Erythroblast (primary cell): ENCODE measurements at regions not wholly inside any gene's neighbourhood (a gene's known extent, or its start where the extent isn't known, plus 50 kb on each side); places are given as distances from the start of the nearest gene placed in this dataset.

Experiments used
- DNase-seq, 2 experiments: peaks; one replicate each; lab custom pipeline; 2025; lab: John Stamatoyannopoulos, UW
- GATA1 ChIP-seq: IDR thresholded peaks from 2 replicates; pipeline ENCODE4 v1.6.1; 2011; ENCODE audit warnings: low read depth, mild to moderate bottlenecking, control low read depth, low read length, moderate library complexity
- POLR2A ChIP-seq: IDR thresholded peaks from 2 replicates; pipeline ENCODE4 v1.6.1; 2011; ENCODE audit warnings: mild to moderate bottlenecking, low read length

DNA sequence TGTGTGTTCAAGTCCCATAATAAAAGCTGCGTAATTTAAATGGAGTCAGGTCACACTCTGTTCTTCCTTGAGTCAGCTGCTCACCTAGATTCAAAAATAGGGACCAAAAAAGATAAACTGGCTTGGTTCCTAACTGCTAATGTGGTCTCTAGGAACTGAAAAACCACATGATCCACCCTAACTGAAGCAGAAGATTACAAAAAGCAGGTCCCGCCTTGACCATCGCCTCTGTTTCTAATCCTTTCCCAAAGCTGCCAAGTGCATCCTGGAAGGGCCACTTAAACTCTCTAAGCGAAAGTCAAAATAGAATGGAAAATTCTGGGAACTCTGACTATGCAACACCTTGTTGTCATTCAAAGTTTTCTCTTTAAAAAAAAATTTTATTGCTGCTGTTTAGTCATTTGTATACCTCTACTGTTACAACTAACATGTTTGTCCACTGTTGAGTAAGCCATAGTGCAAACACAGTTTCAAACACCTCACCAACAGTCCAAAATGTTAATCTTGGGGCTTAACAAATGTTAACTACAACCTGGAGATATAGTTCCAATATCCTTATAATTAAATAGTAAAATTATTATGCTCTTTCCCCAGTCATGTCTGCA is 88.9 kb upstream of the THBS1 start:
- peak in 1 of 2 experiments; percentile 5 for DNase-seq
- no peak for TF ChIP-seq POLR2A
- TF ChIP-seq GATA1: no peak

DNA sequence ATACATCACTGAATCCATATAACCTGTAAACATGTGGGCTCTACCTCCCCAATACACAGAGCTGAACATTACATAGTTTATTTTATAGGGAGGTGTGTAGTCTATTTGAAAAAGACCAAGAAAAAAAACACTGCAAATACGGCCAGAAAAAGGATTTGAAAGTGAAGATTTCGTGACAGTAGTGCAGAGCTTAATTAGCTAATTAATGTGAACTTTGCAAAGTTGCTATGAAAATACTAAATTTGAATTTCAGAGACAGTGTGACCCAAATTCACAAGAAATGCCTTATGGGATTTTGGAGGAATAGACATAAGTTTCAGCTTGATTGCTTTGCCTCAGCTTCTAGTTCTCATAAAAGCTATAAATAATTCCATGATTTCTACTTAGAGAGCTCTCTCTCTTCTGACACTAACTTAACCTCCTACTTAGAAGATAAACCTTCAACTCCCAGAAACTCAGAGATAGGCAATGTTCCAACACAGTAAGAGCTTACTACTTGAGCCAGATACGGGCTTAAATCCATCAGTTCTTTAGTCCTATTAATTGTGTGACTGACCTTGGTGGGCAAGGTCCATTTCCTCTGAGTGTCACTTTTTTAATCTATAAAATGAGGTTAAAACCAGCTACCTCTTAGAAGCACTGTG is 87.3 kb upstream of the THBS1 start:
- TF ChIP-seq POLR2A (no peak), GATA1 (no peak)

DNA sequence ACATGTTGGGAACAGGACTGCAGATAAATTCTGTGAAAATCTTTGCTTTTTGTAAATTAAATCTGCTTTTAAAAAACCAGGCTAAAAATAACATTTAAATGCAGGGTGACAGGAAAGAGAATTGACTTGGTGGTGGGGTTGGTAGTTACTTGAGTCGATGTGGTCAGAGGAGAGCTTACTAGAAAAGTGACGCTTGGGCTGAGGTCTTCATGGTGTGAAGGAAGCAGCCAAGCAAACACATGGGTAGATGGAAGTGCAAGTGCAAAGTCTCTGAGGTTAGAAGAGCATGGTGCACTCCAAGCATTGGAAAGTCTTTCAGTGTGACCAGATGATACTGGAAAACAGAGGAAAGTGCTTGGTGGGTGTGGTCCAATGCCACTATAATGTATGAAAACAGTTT is 86.4 kb upstream of the THBS1 start:
- no peak for DNase-seq

More for the DNA sequence above, 87.3 kb upstream of the THBS1 start:
- peak in 1 of 2 experiments; percentile 28 for DNase-seq

DNA sequence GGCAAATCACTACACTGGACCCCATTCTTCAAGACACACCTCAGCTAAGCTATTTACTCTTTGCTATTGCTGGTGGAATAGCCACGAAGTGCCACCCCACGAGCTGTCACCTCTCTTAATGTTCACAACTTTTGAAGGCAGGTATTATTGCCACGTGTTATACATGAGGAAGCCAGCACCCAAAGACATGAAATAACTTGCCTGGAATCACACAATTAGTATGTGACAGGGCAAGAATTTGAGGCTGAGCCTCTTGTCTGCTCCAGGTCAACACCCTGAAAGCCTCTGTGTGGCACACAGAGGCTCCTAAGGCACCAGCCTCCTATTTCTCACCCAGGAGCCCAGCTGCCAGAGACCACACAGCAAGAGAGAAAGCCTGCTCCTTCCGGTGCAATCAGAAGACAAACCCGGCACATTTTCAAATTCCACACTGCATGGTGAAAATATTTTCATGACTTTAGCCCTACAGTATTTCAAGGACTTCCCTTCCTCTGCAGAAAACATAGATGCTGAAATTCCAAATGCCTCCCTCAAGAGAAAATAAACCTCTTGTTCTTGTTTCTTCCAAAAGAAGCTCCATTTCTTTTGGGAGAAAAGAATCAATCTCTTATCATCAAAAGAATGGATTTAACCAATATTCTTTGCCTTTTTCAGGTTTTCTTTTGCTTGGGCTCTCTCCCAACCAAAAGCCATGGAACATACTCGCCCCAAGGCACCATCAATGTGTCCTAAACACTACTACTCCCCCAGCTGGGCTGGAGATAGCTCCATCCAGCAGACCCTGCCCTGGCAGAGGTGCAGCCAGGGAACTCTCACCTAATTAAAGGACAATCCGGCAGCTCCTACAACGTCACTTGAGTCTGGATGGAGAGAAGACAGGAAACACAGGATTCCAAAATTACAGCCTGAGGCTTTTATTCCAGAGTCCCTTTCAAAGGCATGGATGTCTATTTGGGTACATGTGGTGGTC is 84.7 kb upstream of the THBS1 start:
- no peak for DNase-seq
- TF ChIP-seq GATA1 (no peak), POLR2A (no peak)

More for the DNA sequence above, 86.4 kb upstream of the THBS1 start:
- TF ChIP-seq POLR2A (no peak), GATA1 (no peak)

DNA sequence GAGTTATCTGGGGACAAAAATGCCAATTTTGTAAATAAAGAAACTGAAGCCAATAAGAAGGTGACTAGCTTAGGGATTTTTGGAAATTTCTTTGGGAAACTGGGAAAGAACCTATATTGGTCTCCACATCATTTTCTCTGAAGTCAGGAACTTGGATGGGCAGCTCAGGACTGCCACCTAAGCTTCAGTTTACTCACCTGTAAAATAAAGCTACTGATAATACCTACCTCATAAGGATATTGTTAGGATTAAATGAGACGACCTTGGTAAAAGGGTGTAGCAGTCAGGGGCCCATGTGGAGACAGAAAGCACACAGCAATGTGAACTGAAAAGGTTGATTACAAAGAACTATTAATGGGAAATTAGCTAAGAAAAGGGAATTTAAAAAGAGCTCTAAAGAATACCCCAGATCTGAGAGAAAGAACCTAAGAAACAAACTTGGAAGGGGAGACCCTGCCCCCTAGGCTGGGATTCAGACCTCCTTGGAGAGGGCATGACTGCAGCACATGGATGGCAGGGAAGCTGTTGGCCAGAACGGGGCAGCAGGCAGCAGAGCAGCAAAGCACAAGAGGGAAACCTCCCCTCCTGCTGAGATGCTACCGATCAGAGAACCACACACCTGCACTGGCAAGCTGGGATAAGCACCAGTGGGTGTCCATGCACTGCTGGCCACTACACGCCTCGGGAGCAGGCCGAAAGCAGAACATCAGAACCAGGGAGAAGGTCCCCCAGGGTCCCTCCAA is 83.7 kb upstream of the THBS1 start:
- TF ChIP-seq POLR2A (no peak), GATA1 (no peak)
- DNase-seq: no peak

DNA sequence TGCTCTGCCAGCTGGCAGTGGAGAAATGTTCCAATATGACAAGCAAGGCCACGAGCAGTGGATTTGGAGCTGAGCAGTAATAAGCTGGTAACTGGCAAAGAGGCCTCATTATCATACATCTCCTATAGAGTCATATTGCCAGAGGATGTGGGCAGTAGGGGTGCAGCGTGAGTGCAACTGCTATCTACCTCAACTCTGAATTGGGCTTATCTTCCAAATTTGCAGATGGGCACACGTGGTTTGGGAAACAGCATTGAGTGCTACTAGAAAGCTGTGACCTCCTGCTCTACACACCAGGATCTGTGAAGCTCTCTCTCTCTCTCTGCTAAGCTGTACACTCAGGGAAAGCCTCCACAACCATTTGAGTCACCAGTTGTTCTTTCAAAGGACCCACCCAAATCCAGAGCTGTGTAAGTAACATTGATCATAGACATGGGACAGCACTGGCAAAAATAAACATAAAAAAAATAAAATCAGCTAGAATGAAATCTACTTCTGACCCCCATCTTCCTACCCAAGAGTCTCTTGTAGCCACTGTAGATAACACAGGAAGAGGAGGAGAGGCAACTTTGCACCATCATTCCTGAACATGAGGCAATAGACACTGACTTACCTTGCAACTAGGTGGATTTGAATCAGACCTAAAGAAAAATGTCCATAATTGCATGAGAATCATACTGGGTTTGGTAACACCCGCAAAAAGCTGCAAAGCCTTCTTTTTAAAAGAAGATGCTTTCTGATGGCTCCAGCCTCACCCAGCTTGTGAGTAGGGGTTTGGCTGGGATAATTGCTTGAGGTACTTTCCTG is 82.9 kb upstream of the THBS1 start:
- DNase-seq: no peak

DNA sequence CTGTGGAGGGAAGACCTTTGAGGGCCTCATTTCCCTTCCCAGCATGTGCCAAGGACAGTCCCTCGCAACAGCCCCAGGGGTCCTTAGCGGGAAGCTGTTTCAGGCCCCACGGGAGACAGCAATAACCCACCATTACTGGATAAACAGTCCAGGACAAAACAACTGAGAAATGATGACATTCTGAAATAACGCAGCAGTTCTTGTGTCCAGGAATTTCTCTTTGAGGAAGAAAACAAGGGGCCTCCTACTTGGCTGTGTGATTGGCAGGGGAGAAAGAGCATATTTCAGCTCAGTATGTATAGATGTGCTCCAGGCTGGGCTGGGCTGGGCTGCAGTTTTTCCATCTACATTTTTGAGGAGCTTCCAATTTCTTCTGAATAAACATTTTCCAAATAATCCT is 82.2 kb upstream of the THBS1 start:
- no peak for TF ChIP-seq POLR2A
- TF ChIP-seq GATA1: no peak
- DNase-seq: no peak

More for the DNA sequence above, 82.9 kb upstream of the THBS1 start:
- TF ChIP-seq POLR2A (no peak), GATA1 (no peak)

DNA sequence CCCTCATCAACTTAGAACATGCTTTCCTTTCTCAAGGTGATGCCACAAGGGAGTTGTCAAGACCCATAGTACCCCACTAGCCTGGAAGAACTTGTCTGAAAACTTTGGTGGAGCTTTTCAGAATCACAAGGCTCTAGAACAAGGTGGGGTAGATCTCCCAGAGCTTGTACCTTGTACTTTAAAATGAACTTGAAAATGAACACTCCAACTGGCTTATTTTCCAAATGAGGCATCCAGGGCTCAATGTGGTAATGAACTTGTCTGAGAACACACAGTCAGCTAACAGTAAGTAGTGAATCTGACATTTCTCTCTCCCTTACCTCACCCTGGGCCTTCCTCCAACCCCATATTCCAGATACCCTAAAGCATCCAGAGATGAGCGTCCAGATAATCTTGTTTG is 81.8 kb upstream of the THBS1 start:
- TF ChIP-seq POLR2A (no peak), GATA1 (no peak)

DNA sequence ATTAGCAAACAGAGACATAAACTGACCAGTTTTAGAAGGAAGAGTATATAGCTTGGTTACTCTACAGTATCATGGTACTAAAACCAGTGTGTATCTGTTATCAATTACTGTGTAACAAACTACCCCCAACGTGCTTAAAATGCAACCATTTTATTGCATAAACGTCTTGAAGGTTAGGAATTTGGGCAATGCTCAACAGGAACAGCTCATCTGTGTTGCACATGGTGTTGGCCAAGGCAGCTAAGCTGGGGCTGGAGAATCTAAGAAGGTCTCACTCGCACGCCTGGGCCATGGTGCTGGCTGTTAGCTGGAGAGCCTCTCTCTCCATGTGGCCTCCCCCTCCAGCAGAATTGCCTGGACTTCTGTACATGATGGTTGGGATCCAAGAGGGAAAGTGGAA is 81.2 kb upstream of the THBS1 start:
- no peak for TF ChIP-seq POLR2A
- no peak for TF ChIP-seq GATA1
- no peak for DNase-seq

More for the DNA sequence above, 81.8 kb upstream of the THBS1 start:
- no peak for DNase-seq

DNA sequence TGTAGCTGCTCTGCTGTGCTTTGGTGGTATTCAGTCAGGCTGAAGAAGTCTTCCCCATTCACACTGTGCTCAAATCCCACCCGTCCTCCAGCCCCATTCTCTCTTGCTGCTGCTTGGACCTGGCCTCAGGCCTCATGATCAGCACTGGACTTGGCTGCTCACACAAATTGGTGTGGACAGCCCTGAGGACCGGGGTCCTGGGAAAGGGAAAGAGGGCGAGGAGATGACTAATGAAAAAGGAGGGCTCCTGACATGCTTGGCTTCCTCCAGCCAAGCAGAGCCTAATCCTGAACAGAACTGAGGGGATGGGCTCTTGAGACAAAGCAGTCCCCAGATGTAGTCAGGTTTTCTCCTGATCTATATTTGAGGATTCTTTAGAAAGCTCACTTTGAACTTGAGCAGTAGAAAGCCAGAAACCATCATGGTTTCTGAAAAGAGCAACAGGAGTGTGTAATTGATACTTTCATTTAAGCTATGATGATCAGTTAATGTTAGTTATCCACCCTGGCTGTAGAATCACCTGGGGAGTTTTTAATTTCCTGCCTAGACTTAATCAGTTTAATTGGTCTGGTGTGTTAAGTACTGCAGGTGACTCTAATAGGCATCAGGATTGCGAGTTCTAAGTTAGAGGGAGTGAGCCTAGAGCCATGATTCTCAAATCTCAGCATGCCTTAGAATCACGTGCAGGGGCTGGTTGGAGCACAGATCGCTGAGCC is 79.4 kb upstream of the THBS1 start:
- TF ChIP-seq GATA1 (no peak), POLR2A (no peak)
- no peak for DNase-seq

DNA sequence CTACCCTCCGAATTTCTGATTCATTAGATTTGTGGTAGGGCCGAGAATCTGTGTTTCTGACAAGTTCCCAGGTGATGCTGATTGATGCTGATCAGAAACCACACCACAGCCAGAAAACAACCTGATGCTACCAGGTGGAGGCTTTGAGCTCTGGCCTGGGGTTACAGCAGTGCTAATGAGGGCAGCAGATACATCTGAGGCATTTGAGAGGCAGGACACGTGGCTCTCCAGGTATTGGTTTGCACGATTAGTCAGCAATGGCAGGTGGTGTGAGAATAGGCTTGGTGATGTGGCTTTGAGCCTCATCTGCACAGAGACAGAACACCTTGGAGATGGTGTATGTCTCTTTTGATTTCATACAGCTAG is 78.8 kb upstream of the THBS1 start:
- no peak for DNase-seq
- no peak for TF ChIP-seq POLR2A
- TF ChIP-seq GATA1: no peak

DNA sequence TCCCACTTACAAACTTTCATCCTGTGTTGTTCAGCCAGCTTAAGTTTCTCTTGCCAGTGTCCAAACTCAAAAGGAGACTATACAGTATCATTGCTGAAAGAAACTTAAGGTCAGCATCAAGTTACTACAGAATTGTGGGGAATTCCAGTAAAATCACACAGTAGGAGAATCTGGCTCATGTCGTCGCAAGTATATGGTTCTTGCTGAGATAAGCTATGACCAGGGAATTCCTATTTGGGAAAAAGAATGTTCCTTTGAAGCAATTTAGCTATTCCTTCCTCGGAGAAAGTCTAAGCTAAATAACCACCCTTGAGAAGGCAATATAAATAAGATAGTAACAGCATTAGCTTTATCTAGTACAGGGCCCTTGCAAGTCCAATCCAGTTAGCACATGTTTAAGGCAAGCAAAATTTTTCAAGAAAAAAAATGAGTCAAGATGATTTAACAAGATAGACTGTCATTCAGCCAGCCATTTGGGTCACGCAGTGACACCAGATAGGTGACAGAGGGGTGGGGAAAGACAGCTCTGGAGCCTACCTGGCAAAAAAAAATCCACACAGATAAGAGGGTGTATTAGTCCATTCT is 78.2 kb upstream of the THBS1 start:
- no peak for DNase-seq
- TF ChIP-seq POLR2A: no peak
- no peak for TF ChIP-seq GATA1
